ENCODE measurements at regions not wholly inside any gene's neighbourhood (a gene's known extent, or its start where the extent isn't known, plus 50 kb on each side); places are given as distances from the start of the nearest gene placed in this dataset.

DNA sequence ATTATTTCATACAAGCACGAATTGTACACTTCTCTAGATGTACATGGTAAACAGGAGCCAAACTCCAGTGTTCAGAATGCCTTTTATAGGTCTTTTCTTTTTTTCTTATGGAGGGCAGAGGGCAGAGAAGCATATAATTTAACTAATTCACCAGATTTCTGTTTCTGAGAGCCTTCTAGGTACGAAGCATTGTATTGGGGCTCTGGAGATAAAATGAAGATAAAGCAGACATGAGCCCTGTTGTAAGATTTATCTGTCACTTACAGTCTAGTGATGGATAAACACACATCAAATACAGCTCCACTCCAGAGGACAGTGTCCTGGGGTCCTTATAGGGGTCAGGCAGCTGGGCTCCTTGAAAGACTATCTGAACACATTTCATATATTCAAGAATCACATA lies 265.5 kb downstream of the SKAP2 start:
- DNase-seq (ENCODE audit: low read depth) = no peak

- no peak for DNase-seq (ENCODE audit: low read depth)
Measured at GRCh38 chr7:26599982-26600381, 264.4 kb downstream of the SKAP2 start.

- no peak for DNase-seq (ENCODE audit: low read depth)
Measured at GRCh38 chr7:26600411-26600810, 264.0 kb downstream of the SKAP2 start.

DNA sequence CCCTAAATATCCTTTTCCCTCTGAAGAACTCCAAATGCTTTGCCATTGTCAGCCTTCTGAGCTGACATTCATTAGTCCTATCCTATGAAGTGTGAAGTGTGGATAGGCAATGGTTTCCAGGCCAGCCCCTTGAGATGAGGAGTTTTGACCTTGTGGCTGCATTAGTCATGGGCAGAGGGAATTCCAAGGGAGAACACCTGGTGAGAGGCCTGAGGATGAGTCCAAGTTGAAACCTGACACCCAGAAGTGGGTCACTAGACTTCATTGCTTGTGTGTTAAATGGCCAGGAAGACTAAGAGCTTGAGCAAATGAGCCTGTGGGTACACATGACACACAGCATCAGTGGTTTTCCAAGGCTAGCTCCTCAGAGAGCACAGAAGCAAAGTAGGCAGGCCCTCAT lies 260.8 kb downstream of the SKAP2 start:
- DNase-seq (ENCODE audit: low read depth) = peak; percentile 39

- no peak for DNase-seq (ENCODE audit: low read depth)
Measured at GRCh38 chr7:26608402-26608801, 256.0 kb downstream of the SKAP2 start.

- no peak for DNase-seq (ENCODE audit: low read depth)
Measured at GRCh38 chr7:26609082-26609481, 255.3 kb downstream of the SKAP2 start.

GRCh38 chr7:26609532-26609931 lies 254.9 kb downstream of the SKAP2 start:
- DNase-seq (ENCODE audit: low read depth) = no peak

DNA sequence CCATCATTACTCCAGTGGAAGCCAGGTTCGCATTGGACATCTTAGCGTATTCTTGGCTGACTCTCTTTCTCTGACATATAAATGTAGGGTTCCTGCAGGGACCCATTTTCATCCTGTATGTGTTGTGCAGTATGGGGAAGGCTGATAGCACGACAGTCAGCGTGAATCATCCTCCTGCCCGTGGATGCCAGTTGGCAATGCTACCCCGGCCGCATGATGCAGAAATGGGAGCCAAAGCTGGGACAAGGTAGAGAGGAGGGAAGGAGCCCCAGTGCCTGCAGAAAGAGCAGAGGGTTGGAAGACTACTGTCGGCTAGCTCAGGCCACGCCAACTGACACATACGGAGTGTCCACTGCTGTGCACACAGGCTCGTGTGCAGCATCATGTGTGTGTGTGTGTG lies 251.6 kb downstream of the SKAP2 start:
- DNase-seq (ENCODE audit: low read depth) = no peak

GRCh38 chr7:26614503-26614902 lies 249.9 kb downstream of the SKAP2 start:
- no peak for DNase-seq (ENCODE audit: low read depth)

DNA sequence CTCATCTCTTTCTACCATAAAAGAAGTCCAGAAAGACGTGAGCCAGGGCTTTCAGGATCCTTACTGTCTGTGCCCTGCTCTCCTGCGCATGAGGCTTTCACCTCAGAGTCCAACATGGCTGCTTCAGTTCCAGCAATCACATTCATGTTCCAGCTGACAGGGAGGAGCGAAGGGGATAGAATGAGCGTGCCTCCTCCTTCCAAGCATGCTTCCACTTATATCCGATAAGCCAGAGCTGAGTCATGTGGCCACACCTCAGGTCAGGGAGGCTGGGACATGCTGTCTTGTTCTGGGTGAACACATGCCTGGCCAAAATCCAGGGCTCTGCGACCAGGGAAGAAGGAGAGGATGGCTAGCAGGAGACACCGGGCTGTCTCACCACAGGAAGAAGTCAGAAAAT lies 248.2 kb downstream of the SKAP2 start:
- peak; percentile 11 for DNase-seq (ENCODE audit: low read depth)

DNA sequence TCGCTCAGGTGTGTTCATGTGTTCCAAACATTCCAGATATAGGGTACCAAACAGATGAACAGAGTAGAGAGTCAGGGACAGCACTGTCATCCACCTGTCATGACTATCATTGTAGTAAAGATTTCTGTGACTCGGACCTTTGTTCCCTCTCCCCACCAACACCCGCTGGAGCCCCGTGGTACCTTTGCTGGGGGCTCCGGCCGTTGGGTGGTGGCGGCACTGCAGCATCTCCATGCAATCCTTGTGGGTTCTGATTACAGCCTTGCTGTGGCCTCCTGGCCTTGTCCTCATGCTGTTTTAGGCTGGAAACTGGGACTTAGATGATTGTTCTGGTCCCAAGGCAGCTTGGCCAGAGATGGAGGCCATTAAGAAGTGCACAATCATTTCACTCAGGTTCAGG lies 247.3 kb downstream of the SKAP2 start:
- no peak for DNase-seq (ENCODE audit: low read depth)
